C4-2B (cell line): ENCODE measurements at regions not wholly inside any gene's neighbourhood (a gene's known extent, or its start where the extent isn't known, plus 50 kb on each side); places are given as distances from the start of the nearest gene placed in this dataset.

Experiments
- H3K27ac ChIP-seq: fragments of 450-650 bp; 2 replicates; pipeline ENCODE4 v1.5.1; 2017
- CTCF ChIP-seq: fragments of 450-650 bp; conservative IDR thresholded peaks from 2 replicates; pipeline ENCODE4 v1.5.1; 2017; ENCODE audit warnings: mild to moderate bottlenecking
- ZFX ChIP-seq: fragments of 450-650 bp; IDR thresholded peaks from 2 replicates; pipeline ENCODE4 v1.6.1; 2017

DNA sequence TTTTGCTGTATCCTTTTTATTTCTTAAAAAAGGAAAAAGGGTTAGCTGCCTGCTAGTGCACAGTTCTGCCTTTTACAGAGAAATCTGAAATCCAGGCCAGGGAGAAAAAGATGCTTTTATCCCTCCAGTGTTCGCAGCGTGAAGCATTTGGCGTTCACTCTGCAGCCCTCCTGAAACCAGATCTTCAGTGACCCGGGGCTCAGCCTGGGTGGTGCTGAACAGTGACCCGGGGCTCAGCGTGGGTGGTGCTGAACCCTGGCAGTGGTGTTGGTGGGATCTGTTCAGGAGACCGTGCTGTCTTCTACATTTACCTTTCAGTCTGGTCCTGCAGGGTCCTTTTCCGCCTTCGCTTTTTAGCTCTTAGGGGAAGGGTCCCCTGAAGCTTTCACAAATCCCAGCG lies 164.7 kb upstream of the KLF6 start:
- no peak overlapping the region for H3K27ac ChIP-seq
- TF ChIP-seq CTCF = no peak
- TF ChIP-seq ZFX = no peak

DNA sequence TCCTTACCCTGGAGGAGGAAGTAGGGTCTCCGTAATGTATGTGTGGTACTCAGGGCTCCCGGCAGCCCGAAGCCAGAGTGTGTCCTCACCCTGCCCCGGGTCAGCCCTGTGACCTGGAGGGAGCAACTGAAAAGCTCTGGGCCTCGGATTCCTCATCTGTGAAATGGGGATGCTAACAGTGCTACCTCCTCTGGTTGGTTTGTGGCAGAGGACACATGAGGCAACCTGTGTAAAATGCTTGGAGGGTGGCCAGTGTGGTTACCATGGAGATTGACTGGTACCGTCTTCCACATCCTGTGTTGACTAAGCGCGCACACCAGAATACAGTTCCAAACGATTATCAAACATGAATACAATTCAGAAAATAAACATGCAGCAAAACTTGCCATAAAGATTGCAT lies 163.8 kb upstream of the KLF6 start:
- no peak for TF ChIP-seq ZFX
- TF ChIP-seq CTCF = no peak
- no peak overlapping the region for H3K27ac ChIP-seq

GRCh38 chr10:3946234-3947229 lies 161.5 kb upstream of the KLF6 start:
- H3K27ac ChIP-seq = no peak overlapping the region

DNA sequence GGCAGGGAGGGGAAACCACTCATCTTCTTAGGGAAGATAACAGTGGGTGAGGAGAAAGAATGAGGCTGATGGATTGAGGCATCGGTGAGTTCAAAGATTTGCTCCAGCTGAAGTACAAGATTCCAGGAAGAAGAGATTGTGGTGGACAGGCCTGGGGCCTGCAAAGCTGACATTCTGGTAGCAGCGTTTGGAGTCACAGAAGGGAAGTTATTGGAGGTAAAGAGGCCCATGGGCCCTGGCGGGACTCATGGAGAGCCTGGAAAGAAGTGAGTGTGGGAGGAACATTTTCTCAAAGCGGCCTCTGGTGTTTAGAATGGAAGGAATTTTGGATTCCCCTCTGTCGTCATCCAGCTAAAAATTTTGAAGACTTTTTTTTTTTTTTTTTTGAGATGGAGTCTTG lies 160.0 kb upstream of the KLF6 start:
- TF ChIP-seq ZFX (no peak), CTCF (no peak)
- H3K27ac ChIP-seq = no peak overlapping the region

More at GRCh38 chr10:3946234-3947229, 161.5 kb upstream of the KLF6 start:
- TF ChIP-seq CTCF (no peak), ZFX (no peak)

- no peak overlapping the region for H3K27ac ChIP-seq
- TF ChIP-seq ZFX (no peak), CTCF (no peak)
Measured at GRCh38 chr10:3944591-3944990, 159.6 kb upstream of the KLF6 start.

DNA sequence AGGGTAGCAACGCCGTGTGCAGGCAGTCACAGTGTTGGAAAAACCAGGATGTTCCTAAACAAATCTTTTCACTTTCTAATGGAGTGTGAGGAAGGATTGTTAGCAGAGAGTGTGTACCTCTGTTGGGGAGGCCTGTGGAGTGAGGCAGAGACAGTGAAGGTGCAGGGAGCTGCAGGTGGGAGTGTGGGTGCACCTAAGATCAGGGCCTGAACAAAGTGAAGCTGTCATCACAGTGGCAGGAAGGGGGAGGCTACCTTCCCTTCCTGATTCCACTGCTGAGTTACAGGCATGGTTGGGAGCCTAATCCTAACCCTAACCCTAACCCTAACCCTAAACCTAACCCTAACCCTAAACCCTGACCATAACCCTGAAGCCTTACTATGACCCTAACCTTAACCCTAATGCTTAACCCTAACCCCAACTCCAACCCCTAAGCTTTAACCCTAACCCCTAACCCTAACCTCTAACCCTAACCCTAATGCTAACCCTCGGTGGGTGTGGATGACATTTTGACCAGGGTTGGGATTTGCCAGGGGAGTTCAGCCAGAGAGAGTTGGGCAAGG lies 158.8 kb upstream of the KLF6 start:
- no peak overlapping the region for H3K27ac ChIP-seq
- TF ChIP-seq ZFX (no peak), CTCF (no peak)

DNA sequence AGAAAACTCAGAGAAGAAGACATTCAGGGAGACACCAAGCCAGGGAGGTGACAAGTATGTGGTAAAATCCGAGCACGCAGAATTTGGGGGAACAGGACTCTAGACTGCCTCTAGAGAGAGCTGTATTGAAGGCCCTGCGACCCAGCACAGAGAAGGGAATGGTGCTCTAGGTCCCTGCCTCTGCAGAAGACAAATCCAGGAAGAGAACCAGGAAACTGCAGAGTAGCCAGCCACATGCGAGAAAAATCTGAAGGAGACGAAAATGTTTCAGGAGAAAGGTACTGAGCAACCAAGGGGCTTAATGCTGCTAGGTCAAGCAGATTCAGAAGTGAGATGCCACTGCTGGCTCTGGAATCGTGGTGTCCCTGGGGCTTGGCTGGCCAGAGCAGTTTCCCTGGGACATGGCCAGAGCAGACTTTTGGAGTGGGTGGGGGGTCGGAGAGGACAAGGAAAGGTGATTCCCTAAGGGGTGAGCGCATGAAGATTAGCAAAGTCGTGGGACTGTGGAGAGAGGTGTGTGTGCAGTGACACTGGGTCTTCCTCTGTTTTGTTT lies 158.0 kb upstream of the KLF6 start:
- TF ChIP-seq ZFX (no peak), CTCF (no peak)
- no peak overlapping the region for H3K27ac ChIP-seq
